IPS DF 6.9 (cell line): ENCODE measurements at regions not wholly inside any gene's neighbourhood (a gene's known extent, or its start where the extent isn't known, plus 50 kb on each side); places are given as distances from the start of the nearest gene placed in this dataset.

Source experiments
- DNase-seq: peaks from one replicate; pipeline ENCODE4 v3.0.0-alpha.2; 2013; ENCODE audit warnings: low read depth, low spot score
- H3K27ac ChIP-seq: one replicate; pipeline ENCODE4 v1.5.1; 2013; ENCODE audit warnings: low read length, control low read depth
- H3K27me3 ChIP-seq: 2 replicates; pipeline ENCODE4 v1.6.1; 2013; ENCODE audit warnings: mild to moderate bottlenecking, low read length; ENCODE audit not compliant: control insufficient read depth, insufficient read depth
- H3K36me3 ChIP-seq: 2 replicates; pipeline ENCODE4 v1.6.1; 2013; ENCODE audit warnings: low read length; ENCODE audit not compliant: control insufficient read depth, insufficient read depth
- H3K4me1 ChIP-seq: 2 replicates; pipeline ENCODE4 v1.6.1; 2013; ENCODE audit warnings: low read length; ENCODE audit not compliant: control insufficient read depth, insufficient read depth
- H3K4me3 ChIP-seq: 2 replicates; pipeline ENCODE4 v1.5.1; 2013; ENCODE audit warnings: mild to moderate bottlenecking, low read length
- H3K9me3 ChIP-seq: 2 replicates; pipeline ENCODE4 v1.6.1; 2013; ENCODE audit warnings: low read length, inconsistent platforms; ENCODE audit not compliant: control insufficient read depth, insufficient read depth
- WGBS: extraction: QIAGEN DNeasy Blood & Tissue Kit; methylation state at CpG from one replicate; pipeline ENCODE4 v1.1.7; 2013; ENCODE audit warnings: mixed read lengths, missing lambda C conversion rate; ENCODE audit not compliant: insufficient read length, insufficient coverage; 5-methylcytosine and 5-hydroxymethylcytosine counted together

GRCh38 chr3:6523043-6523442 lies 337.9 kb upstream of the GRM7 start:
- no peak overlapping the region for H3K27ac ChIP-seq
- H3K4me3 ChIP-seq, result no peak overlapping the region
- WGBS, result no CpG with 5 or more reads among the region's 2 CpGs
- no peak for DNase-seq
- H3K27me3 ChIP-seq, result no peaks in the 10 kb centered on the region
- H3K9me3 ChIP-seq, result no peaks in the 10 kb centered on the region; the same call in none of the 2 replicates
- no peaks in the 10 kb centered on the region for H3K4me1 ChIP-seq
- H3K36me3 ChIP-seq, result no peaks in the 10 kb centered on the region

GRCh38 chr3:6524479-6524878 lies 336.4 kb upstream of the GRM7 start:
- H3K9me3 ChIP-seq, result no peaks in the 10 kb centered on the region

GRCh38 chr3:6526321-6526720 lies 334.6 kb upstream of the GRM7 start:
- Histone ChIP-seq H3K9me3 (no peaks in the 10 kb centered on the region), H3K4me1 (no peaks in the 10 kb centered on the region), H3K4me3 (no peak overlapping the region), H3K36me3 (no peaks in the 10 kb centered on the region), H3K27me3 (no peaks in the 10 kb centered on the region), H3K27ac (no peak overlapping the region)
- no CpG with 5 or more reads among the region's 8 CpGs for WGBS
- DNase-seq, result no peak

More at GRCh38 chr3:6524479-6524878, 336.4 kb upstream of the GRM7 start:
- Histone ChIP-seq H3K27me3 (no peaks in the 10 kb centered on the region), H3K4me1 (no peaks in the 10 kb centered on the region), H3K27ac (no peak overlapping the region), H3K36me3 (no peaks in the 10 kb centered on the region), H3K4me3 (no peak overlapping the region)
- no peak for DNase-seq
- WGBS, result no CpG with 5 or more reads among the region's 1 CpG

GRCh38 chr3:6526861-6527260 lies 334.1 kb upstream of the GRM7 start:
- no peaks in the 10 kb centered on the region for H3K27me3 ChIP-seq
- no peak overlapping the region for H3K27ac ChIP-seq
- H3K4me3 ChIP-seq, result no peak overlapping the region
- H3K4me1 ChIP-seq, result no peaks in the 10 kb centered on the region
- DNase-seq, result no peak
- H3K36me3 ChIP-seq, result no peaks in the 10 kb centered on the region
- WGBS, result no CpG with 5 or more reads among the region's 2 CpGs
- no peaks in the 10 kb centered on the region for H3K9me3 ChIP-seq

- DNase-seq, result no peak
- Histone ChIP-seq H3K4me3 (no peak overlapping the region), H3K9me3 (no peaks in the 10 kb centered on the region), H3K27ac (no peak overlapping the region), H3K36me3 (no peaks in the 10 kb centered on the region), H3K27me3 (no peaks in the 10 kb centered on the region), H3K4me1 (no peaks in the 10 kb centered on the region)
Observed at GRCh38 chr3:6528951-6529350, 332.0 kb upstream of the GRM7 start.

GRCh38 chr3:6531153-6531552 lies 329.8 kb upstream of the GRM7 start:
- H3K4me3 ChIP-seq, result no peak overlapping the region
- no peaks in the 10 kb centered on the region for H3K9me3 ChIP-seq
- WGBS, result no CpG with 5 or more reads among the region's 6 CpGs
- no peaks in the 10 kb centered on the region for H3K27me3 ChIP-seq
- no peak for DNase-seq
- no peaks in the 10 kb centered on the region for H3K4me1 ChIP-seq
- H3K36me3 ChIP-seq, result no peaks in the 10 kb centered on the region
- H3K27ac ChIP-seq, result no peak overlapping the region

GRCh38 chr3:6532101-6532500 lies 328.8 kb upstream of the GRM7 start:
- no peaks in the 10 kb centered on the region for H3K36me3 ChIP-seq
- DNase-seq, result no peak
- no peak overlapping the region for H3K27ac ChIP-seq
- H3K4me3 ChIP-seq, result no peak overlapping the region
- H3K9me3 ChIP-seq, result no peaks in the 10 kb centered on the region
- WGBS, result no CpG with 5 or more reads among the region's 3 CpGs
- no peaks in the 10 kb centered on the region for H3K27me3 ChIP-seq
- no peaks in the 10 kb centered on the region for H3K4me1 ChIP-seq

- Histone ChIP-seq H3K4me3 (no peak overlapping the region), H3K9me3 (no peaks in the 10 kb centered on the region; the same call in 1 of the 2 replicates), H3K27me3 (no peaks in the 10 kb centered on the region), H3K4me1 (no peaks in the 10 kb centered on the region), H3K27ac (no peak overlapping the region), H3K36me3 (no peaks in the 10 kb centered on the region)
- DNase-seq, result no peak
- no CpG with 5 or more reads among the region's 6 CpGs for WGBS
Observed at GRCh38 chr3:6540981-6541380, 319.9 kb upstream of the GRM7 start.

- WGBS, result no CpG with 5 or more reads among the region's 3 CpGs
- H3K4me1 ChIP-seq, result no peaks in the 10 kb centered on the region
Observed at GRCh38 chr3:6542795-6543194, 318.1 kb upstream of the GRM7 start.

GRCh38 chr3:6549296-6549695 lies 311.6 kb upstream of the GRM7 start:
- no peaks in the 10 kb centered on the region for H3K36me3 ChIP-seq
- H3K4me1 ChIP-seq, result no peaks in the 10 kb centered on the region
- WGBS, result no CpG with 5 or more reads among the region's 4 CpGs
- H3K27ac ChIP-seq, result no peak overlapping the region
- no peaks in the 10 kb centered on the region for H3K27me3 ChIP-seq
- DNase-seq, result no peak
- peaks cover 4% of the 10 kb centered on the region for H3K9me3 ChIP-seq
- H3K4me3 ChIP-seq, result no peak overlapping the region

More at GRCh38 chr3:6542795-6543194, 318.1 kb upstream of the GRM7 start:
- H3K36me3 ChIP-seq, result no peaks in the 10 kb centered on the region
- DNase-seq, result no peak
- no peak overlapping the region for H3K4me3 ChIP-seq
- no peak overlapping the region for H3K27ac ChIP-seq
- peaks cover 2% of the 10 kb centered on the region for H3K9me3 ChIP-seq
- H3K27me3 ChIP-seq, result no peaks in the 10 kb centered on the region

GRCh38 chr3:6551165-6551564 lies 309.8 kb upstream of the GRM7 start:
- no peaks in the 10 kb centered on the region for H3K4me1 ChIP-seq
- H3K36me3 ChIP-seq, result no peaks in the 10 kb centered on the region
- H3K9me3 ChIP-seq, result peaks cover 3% of the 10 kb centered on the region; the same call in 1 of the 2 replicates
- no peak overlapping the region for H3K4me3 ChIP-seq
- WGBS, result no CpG with 5 or more reads among the region's 2 CpGs
- H3K27me3 ChIP-seq, result no peaks in the 10 kb centered on the region
- no peak for DNase-seq
- no peak overlapping the region for H3K27ac ChIP-seq
